ENCODE measurements at regions not wholly inside any gene's neighbourhood (a gene's known extent, or its start where the extent isn't known, plus 50 kb on each side); places are given as distances from the start of the nearest gene placed in this dataset.

DNA sequence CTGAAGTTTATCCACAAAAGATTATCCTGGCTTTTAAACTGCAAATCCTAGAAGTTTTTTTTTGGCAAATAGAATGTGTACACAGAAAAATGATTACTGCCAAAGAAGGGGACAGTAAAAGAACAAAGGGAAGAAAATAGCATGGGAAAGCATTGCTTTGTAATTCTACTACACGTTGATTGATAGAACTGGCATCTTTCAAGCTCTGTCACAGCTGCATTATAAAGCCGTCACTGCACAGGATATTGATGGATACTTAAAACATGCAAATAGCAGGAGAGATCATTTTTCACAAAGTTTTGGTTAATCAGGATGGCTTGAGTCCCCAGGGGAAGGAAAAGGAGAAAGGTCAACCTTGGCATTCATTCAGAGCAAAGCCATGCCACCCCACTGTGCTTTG is 183.7 kb upstream of the RRP15 start:
- TF ChIP-seq POLR2A (IDR thresholded peaks at IDR 0.05; ENCODE audit: control extremely low read depth in 1 of 2, low read depth in 2 of 2, low read length in 2 of 2) = no peak
- TF ChIP-seq, protein P1, sequence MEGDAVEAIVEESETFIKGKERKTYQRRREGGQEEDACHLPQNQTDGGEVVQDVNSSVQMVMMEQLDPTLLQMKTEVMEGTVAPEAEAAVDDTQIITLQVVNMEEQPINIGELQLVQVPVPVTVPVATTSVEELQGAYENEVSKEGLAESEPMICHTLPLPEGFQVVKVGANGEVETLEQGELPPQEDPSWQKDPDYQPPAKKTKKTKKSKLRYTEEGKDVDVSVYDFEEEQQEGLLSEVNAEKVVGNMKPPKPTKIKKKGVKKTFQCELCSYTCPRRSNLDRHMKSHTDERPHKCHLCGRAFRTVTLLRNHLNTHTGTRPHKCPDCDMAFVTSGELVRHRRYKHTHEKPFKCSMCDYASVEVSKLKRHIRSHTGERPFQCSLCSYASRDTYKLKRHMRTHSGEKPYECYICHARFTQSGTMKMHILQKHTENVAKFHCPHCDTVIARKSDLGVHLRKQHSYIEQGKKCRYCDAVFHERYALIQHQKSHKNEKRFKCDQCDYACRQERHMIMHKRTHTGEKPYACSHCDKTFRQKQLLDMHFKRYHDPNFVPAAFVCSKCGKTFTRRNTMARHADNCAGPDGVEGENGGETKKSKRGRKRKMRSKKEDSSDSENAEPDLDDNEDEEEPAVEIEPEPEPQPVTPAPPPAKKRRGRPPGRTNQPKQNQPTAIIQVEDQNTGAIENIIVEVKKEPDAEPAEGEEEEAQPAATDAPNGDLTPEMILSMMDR (IDR thresholded peaks at IDR 0.05; ENCODE audit: control extremely low read depth in 1 of 3, insufficient read depth in 1 of 3, low read depth in 1 of 3, low read length in 3 of 3) = no peak
- TF ChIP-seq CBX5 (IDR thresholded peaks at IDR 0.05; ENCODE audit: low read depth, low read length) = no peak
- TF ChIP-seq CHD1 (IDR thresholded peaks at IDR 0.05; ENCODE audit: low read depth, low read length) = no peak
- no peak for TF ChIP-seq POLR2AphosphoS5 (IDR thresholded peaks at IDR 0.05; ENCODE audit: low read depth, low read length)
- TF ChIP-seq JUN (IDR thresholded peaks at IDR 0.05; ENCODE audit: low read depth, low read length) = no peak
- no peak for TF ChIP-seq ZNF274 (IDR thresholded peaks at IDR 0.05; ENCODE audit: borderline replicate concordance, extremely low read depth, low read length)
- TF ChIP-seq PHF8 (conservative IDR thresholded peaks at IDR 0.05; ENCODE audit: low read depth, low read length) = no peak
- TF ChIP-seq, protein P2, sequence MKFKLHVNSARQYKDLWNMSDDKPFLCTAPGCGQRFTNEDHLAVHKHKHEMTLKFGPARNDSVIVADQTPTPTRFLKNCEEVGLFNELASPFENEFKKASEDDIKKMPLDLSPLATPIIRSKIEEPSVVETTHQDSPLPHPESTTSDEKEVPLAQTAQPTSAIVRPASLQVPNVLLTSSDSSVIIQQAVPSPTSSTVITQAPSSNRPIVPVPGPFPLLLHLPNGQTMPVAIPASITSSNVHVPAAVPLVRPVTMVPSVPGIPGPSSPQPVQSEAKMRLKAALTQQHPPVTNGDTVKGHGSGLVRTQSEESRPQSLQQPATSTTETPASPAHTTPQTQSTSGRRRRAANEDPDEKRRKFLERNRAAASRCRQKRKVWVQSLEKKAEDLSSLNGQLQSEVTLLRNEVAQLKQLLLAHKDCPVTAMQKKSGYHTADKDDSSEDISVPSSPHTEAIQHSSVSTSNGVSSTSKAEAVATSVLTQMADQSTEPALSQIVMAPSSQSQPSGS (IDR thresholded peaks at IDR 0.05; ENCODE audit: low read length) = no peak
- TF ChIP-seq NRF1 (IDR thresholded peaks at IDR 0.05; ENCODE audit: low read depth, low read length) = no peak
- TF ChIP-seq CREB1 (IDR thresholded peaks at IDR 0.05) = no peak
- no peak for TF ChIP-seq RBBP5 (IDR thresholded peaks at IDR 0.05; ENCODE audit: borderline replicate concordance, low read depth, low read length)
- no peak for TF ChIP-seq EZH2 (IDR thresholded peaks at IDR 0.05; ENCODE audit: low read depth, low read length, severe bottlenecking)
